ENCODE measurements at regions not wholly inside any gene's neighbourhood (a gene's known extent, or its start where the extent isn't known, plus 50 kb on each side); places are given as distances from the start of the nearest gene placed in this dataset.

DNA sequence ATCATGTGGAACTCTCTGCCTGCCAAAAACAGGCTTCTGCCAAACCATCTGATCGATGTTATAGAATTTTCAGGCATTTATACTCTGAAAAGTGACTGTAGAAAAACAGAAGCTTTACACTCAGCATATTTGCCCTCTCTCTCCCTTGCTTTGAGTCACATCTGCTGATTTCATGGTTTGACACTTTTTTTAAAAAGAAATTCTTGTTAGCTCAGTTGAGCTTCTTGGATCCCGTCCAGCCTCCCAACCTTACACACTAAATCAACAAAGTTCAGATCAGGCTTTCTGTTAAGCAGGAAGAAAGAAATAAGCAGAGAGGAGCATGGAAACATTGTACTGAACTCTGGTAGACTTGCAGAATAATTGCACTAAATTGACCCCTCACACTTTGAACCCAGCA lies 193.6 kb upstream of the SEL1L start:
- H3K27ac ChIP-seq (replicated peaks): no peak overlapping the region
- TF ChIP-seq, protein P1, sequence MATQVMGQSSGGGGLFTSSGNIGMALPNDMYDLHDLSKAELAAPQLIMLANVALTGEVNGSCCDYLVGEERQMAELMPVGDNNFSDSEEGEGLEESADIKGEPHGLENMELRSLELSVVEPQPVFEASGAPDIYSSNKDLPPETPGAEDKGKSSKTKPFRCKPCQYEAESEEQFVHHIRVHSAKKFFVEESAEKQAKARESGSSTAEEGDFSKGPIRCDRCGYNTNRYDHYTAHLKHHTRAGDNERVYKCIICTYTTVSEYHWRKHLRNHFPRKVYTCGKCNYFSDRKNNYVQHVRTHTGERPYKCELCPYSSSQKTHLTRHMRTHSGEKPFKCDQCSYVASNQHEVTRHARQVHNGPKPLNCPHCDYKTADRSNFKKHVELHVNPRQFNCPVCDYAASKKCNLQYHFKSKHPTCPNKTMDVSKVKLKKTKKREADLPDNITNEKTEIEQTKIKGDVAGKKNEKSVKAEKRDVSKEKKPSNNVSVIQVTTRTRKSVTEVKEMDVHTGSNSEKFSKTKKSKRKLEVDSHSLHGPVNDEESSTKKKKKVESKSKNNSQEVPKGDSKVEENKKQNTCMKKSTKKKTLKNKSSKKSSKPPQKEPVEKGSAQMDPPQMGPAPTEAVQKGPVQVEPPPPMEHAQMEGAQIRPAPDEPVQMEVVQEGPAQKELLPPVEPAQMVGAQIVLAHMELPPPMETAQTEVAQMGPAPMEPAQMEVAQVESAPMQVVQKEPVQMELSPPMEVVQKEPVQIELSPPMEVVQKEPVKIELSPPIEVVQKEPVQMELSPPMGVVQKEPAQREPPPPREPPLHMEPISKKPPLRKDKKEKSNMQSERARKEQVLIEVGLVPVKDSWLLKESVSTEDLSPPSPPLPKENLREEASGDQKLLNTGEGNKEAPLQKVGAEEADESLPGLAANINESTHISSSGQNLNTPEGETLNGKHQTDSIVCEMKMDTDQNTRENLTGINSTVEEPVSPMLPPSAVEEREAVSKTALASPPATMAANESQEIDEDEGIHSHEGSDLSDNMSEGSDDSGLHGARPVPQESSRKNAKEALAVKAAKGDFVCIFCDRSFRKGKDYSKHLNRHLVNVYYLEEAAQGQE (IDR thresholded peaks at IDR 0.05; ENCODE audit: insufficient replicate concordance, low read depth): no peak
- TF ChIP-seq POLR2AphosphoS5 (IDR thresholded peaks at IDR 0.05; ENCODE audit: low read depth) (no peak), SPI1 (IDR thresholded peaks at IDR 0.05; ENCODE audit: borderline replicate concordance, low read depth) (no peak)
- TF ChIP-seq, protein P2, sequence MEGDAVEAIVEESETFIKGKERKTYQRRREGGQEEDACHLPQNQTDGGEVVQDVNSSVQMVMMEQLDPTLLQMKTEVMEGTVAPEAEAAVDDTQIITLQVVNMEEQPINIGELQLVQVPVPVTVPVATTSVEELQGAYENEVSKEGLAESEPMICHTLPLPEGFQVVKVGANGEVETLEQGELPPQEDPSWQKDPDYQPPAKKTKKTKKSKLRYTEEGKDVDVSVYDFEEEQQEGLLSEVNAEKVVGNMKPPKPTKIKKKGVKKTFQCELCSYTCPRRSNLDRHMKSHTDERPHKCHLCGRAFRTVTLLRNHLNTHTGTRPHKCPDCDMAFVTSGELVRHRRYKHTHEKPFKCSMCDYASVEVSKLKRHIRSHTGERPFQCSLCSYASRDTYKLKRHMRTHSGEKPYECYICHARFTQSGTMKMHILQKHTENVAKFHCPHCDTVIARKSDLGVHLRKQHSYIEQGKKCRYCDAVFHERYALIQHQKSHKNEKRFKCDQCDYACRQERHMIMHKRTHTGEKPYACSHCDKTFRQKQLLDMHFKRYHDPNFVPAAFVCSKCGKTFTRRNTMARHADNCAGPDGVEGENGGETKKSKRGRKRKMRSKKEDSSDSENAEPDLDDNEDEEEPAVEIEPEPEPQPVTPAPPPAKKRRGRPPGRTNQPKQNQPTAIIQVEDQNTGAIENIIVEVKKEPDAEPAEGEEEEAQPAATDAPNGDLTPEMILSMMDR (IDR thresholded peaks at IDR 0.05; ENCODE audit: insufficient read depth, low read length): no peak
- no peak overlapping the region for H3K4me3 ChIP-seq (replicated peaks; ENCODE audit: insufficient read depth, low read length)
- no peaks in the 10 kb centered on the region for H3K27me3 ChIP-seq (ENCODE audit: insufficient read depth, poor library complexity, severe bottlenecking)
- DNase-seq (ENCODE audit: low read depth in 1 of 2, low spot score in 1 of 2): no peak

DNA sequence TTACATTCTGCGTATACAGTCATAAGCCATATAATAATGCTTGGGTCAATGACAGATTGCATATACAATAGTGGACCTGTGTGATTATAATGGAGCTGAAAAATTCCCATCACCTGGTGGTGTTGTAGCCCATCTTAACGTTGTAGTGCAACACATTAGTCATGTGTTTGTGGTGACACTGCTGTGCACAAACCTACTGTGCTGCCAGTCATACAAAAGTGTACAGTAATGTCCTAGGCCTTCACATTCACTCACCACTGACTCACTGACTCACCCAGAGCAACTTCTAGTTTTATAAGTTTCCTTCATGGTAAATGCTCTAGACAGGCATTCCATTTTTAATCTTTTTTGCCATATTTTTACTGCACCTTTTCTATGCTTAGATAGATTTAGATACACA lies 194.8 kb upstream of the SEL1L start:
- H3K27me3 ChIP-seq (ENCODE audit: insufficient read depth, poor library complexity, severe bottlenecking): no peaks in the 10 kb centered on the region
- TF ChIP-seq, protein P1 (IDR thresholded peaks at IDR 0.05; ENCODE audit: insufficient replicate concordance, low read depth): no peak
- TF ChIP-seq POLR2AphosphoS5 (IDR thresholded peaks at IDR 0.05; ENCODE audit: low read depth): no peak
- no peak for TF ChIP-seq SPI1 (IDR thresholded peaks at IDR 0.05; ENCODE audit: borderline replicate concordance, low read depth)
- no peak for TF ChIP-seq GABPA (IDR thresholded peaks at IDR 0.05; ENCODE audit: low read depth)

DNA sequence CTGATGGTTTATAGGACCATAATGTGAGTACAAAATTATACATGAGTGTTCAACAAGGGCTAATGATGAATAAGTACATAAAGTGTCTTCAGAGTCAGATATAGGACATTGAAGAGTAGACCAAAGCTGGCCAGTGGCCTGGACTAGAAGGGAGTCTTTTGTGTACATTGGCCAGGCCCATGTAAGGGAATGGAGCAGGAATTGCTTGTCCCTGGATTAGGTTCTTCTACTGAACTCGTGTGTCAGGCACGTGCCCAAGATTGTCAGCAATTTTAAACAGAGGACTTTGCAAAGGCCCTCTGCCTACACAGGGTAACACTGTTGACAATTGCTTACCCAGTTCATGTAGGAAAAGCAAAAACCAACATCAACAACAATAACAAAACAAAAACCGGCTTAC lies 196.0 kb upstream of the SEL1L start:
- no peak overlapping the region for H3K27ac ChIP-seq (replicated peaks)
- DNase-seq (ENCODE audit: low read depth in 1 of 2, low spot score in 1 of 2): no peak
- TF ChIP-seq, protein P1 (IDR thresholded peaks at IDR 0.05; ENCODE audit: insufficient replicate concordance, low read depth): no peak
- no peak for TF ChIP-seq SPI1 (IDR thresholded peaks at IDR 0.05; ENCODE audit: borderline replicate concordance, low read depth)
- TF ChIP-seq POLR2AphosphoS5 (IDR thresholded peaks at IDR 0.05; ENCODE audit: low read depth): no peak

More for the DNA sequence above, 194.8 kb upstream of the SEL1L start:
- Histone ChIP-seq H3K4me3 (replicated peaks; ENCODE audit: insufficient read depth, low read length) (no peak overlapping the region), H3K27ac (replicated peaks) (no peak overlapping the region)
- no peak for DNase-seq (ENCODE audit: low read depth in 1 of 2, low spot score in 1 of 2)

DNA sequence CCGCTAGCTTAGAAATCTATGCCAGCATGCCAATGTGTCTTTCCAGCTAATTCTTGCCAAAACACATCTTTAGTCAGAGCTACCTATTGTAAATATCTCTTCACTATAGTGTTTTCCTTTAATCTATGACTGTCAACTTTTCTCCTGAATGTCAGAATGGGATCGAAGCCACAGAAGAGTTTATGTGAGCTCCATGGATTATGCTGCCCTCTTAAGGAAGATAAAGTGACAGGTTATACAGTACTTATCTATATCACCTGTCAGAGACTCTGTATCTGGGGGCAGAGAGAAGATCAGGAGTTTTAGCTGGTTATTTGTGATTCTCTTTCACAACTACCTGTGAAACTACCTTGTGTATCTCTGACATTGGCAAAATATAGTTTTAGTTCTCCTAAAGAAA lies 204.3 kb upstream of the SEL1L start:
- no peak for TF ChIP-seq SPI1 (IDR thresholded peaks at IDR 0.05; ENCODE audit: borderline replicate concordance, low read depth)
- TF ChIP-seq, protein P2 (IDR thresholded peaks at IDR 0.05; ENCODE audit: insufficient read depth, low read length): no peak
- no peak for TF ChIP-seq POLR2AphosphoS5 (IDR thresholded peaks at IDR 0.05; ENCODE audit: low read depth)
- TF ChIP-seq, protein P1 (IDR thresholded peaks at IDR 0.05; ENCODE audit: insufficient replicate concordance, low read depth): no peak
- no peak for TF ChIP-seq GABPA (IDR thresholded peaks at IDR 0.05; ENCODE audit: low read depth)
- no peaks in the 10 kb centered on the region for H3K27me3 ChIP-seq (ENCODE audit: insufficient read depth, poor library complexity, severe bottlenecking)
- no peak for DNase-seq (ENCODE audit: low read depth in 1 of 2, low spot score in 1 of 2)
- no peak overlapping the region for H3K27ac ChIP-seq (replicated peaks)
- H3K4me3 ChIP-seq (replicated peaks; ENCODE audit: insufficient read depth, low read length): no peak overlapping the region

More for the DNA sequence above, 196.0 kb upstream of the SEL1L start:
- H3K4me3 ChIP-seq (replicated peaks; ENCODE audit: insufficient read depth, low read length): no peak overlapping the region
- no peaks in the 10 kb centered on the region for H3K27me3 ChIP-seq (ENCODE audit: insufficient read depth, poor library complexity, severe bottlenecking)
